ENCODE measurements at regions not wholly inside any gene's neighbourhood (a gene's known extent, or its start where the extent isn't known, plus 50 kb on each side); places are given as distances from the start of the nearest gene placed in this dataset.
"Not testable (repeated sequence)": the region's sequence is repeated elsewhere in the genome, so short reads cannot be mapped to it uniquely, and the experiment has no call there.

- no peak overlapping the region for H3K14ac ChIP-seq (ENCODE audit: low read length in 2 of 2)
- H3K4me2 ChIP-seq (ENCODE audit: low read length, poor library complexity, severe bottlenecking) = no peak overlapping the region
- H2BK12ac ChIP-seq (ENCODE audit: low read length in 2 of 2) = no peak overlapping the region
- no peak overlapping the region for H4K91ac ChIP-seq (ENCODE audit: low read length)
- H3K9ac ChIP-seq (ENCODE audit: low read length) = no peak overlapping the region
- no peaks in the 10 kb centered on the region for H3K36me3 ChIP-seq (ENCODE audit: control insufficient read depth in 1 of 2, insufficient read depth in 2 of 2, low read depth in 1 of 2, low read length in 2 of 2)
- H3K4me3 ChIP-seq (ENCODE audit: insufficient read depth in 1 of 2, low read depth in 1 of 2, low read length in 2 of 2) = no peak overlapping the region
- no peak overlapping the region for H2AK5ac ChIP-seq (ENCODE audit: low read length, severe bottlenecking)
- no peak overlapping the region for H2BK5ac ChIP-seq (ENCODE audit: low read depth, low read length, poor library complexity, severe bottlenecking)
- H2AFZ ChIP-seq (ENCODE audit: low read depth, low read length) = no peak overlapping the region
- no peak overlapping the region for H4K8ac ChIP-seq (ENCODE audit: low read length)
- H3K4ac ChIP-seq (ENCODE audit: low read depth in 1 of 2, low read length in 2 of 2) = no peak overlapping the region
- no peak overlapping the region for H3K23ac ChIP-seq (ENCODE audit: low read length in 2 of 2)
- H3K27me3 ChIP-seq (ENCODE audit: control insufficient read depth in 1 of 2, insufficient read depth in 1 of 2, low read length in 2 of 2) = no peaks in the 10 kb centered on the region
- DNase-seq = no peak
- H2BK15ac ChIP-seq (ENCODE audit: low read depth, poor library complexity, severe bottlenecking) = no peak overlapping the region
- H3K79me1 ChIP-seq (replicated peaks; ENCODE audit: low read length, poor library complexity, severe bottlenecking) = no peaks in the 10 kb centered on the region
- no peaks in the 10 kb centered on the region for H3K4me1 ChIP-seq (ENCODE audit: control insufficient read depth, insufficient read depth, low read depth, low read length)
- no peak overlapping the region for H2BK120ac ChIP-seq (ENCODE audit: low read depth, low read length)
- no peak overlapping the region for H3K18ac ChIP-seq (ENCODE audit: low read depth in 1 of 2, low read length in 2 of 2)
- no peaks in the 10 kb centered on the region for H3K9me3 ChIP-seq (ENCODE audit: control insufficient read depth, low read length)
- H3K27ac ChIP-seq (ENCODE audit: low read length, poor library complexity, severe bottlenecking) = no peak overlapping the region
Observed at GRCh38 chr2:194819367-194819766, 837.7 kb upstream of the SLC39A10 start.

GRCh38 chr2:194815475-194815874, 841.6 kb upstream of the SLC39A10 start:
- no peak overlapping the region for H2BK12ac ChIP-seq (ENCODE audit: low read length in 2 of 2)
- H3K9me3 ChIP-seq (ENCODE audit: control insufficient read depth, low read length) = no peaks in the 10 kb centered on the region
- H3K14ac ChIP-seq (ENCODE audit: low read length in 2 of 2) = no peak overlapping the region
- H4K8ac ChIP-seq (ENCODE audit: low read length) = no peak overlapping the region
- no peak overlapping the region for H2AFZ ChIP-seq (ENCODE audit: low read depth, low read length)
- H3K23ac ChIP-seq (ENCODE audit: low read length in 2 of 2) = no peak overlapping the region
- H4K91ac ChIP-seq (ENCODE audit: low read length) = no peak overlapping the region
- H3K9ac ChIP-seq (ENCODE audit: low read length) = no peak overlapping the region
- H3K4me2 ChIP-seq (ENCODE audit: low read length, poor library complexity, severe bottlenecking) = no peak overlapping the region
- H2BK5ac ChIP-seq (ENCODE audit: low read depth, low read length, poor library complexity, severe bottlenecking) = no peak overlapping the region
- DNase-seq = no peak
- H3K79me1 ChIP-seq (replicated peaks; ENCODE audit: low read length, poor library complexity, severe bottlenecking) = no peaks in the 10 kb centered on the region
- no peak overlapping the region for H3K4me3 ChIP-seq (ENCODE audit: insufficient read depth in 1 of 2, low read depth in 1 of 2, low read length in 2 of 2)
- no peak overlapping the region for H2BK15ac ChIP-seq (ENCODE audit: low read depth, poor library complexity, severe bottlenecking)
- H3K18ac ChIP-seq (ENCODE audit: low read depth in 1 of 2, low read length in 2 of 2) = no peak overlapping the region
- H2BK120ac ChIP-seq (ENCODE audit: low read depth, low read length) = no peak overlapping the region
- H3K36me3 ChIP-seq (ENCODE audit: control insufficient read depth in 1 of 2, insufficient read depth in 2 of 2, low read depth in 1 of 2, low read length in 2 of 2) = no peaks in the 10 kb centered on the region
- H2AK5ac ChIP-seq (ENCODE audit: low read length, severe bottlenecking) = no peak overlapping the region
- no peaks in the 10 kb centered on the region for H3K27me3 ChIP-seq (ENCODE audit: control insufficient read depth in 1 of 2, insufficient read depth in 1 of 2, low read length in 2 of 2)
- no peak overlapping the region for H3K4ac ChIP-seq (ENCODE audit: low read depth in 1 of 2, low read length in 2 of 2)
- H3K27ac ChIP-seq (ENCODE audit: low read length, poor library complexity, severe bottlenecking) = no peak overlapping the region
- H3K4me1 ChIP-seq (ENCODE audit: control insufficient read depth, insufficient read depth, low read depth, low read length) = no peaks in the 10 kb centered on the region

GRCh38 chr2:194802589-194802988, 854.4 kb upstream of the SLC39A10 start:
- H2BK5ac ChIP-seq (ENCODE audit: low read depth, low read length, poor library complexity, severe bottlenecking) = no peak overlapping the region
- H2AFZ ChIP-seq (ENCODE audit: low read depth, low read length) = no peak overlapping the region
- no peaks in the 10 kb centered on the region for H3K27me3 ChIP-seq (ENCODE audit: control insufficient read depth in 1 of 2, insufficient read depth in 1 of 2, low read length in 2 of 2)
- no peak overlapping the region for H2BK15ac ChIP-seq (ENCODE audit: low read depth, poor library complexity, severe bottlenecking)
- H3K18ac ChIP-seq (ENCODE audit: low read depth in 1 of 2, low read length in 2 of 2) = no peak overlapping the region
- no peak overlapping the region for H3K4me3 ChIP-seq (ENCODE audit: insufficient read depth in 1 of 2, low read depth in 1 of 2, low read length in 2 of 2)
- no peaks in the 10 kb centered on the region for H3K79me1 ChIP-seq (replicated peaks; ENCODE audit: low read length, poor library complexity, severe bottlenecking)
- no peak for DNase-seq
- H3K27ac ChIP-seq (ENCODE audit: low read length, poor library complexity, severe bottlenecking) = no peak overlapping the region
- no peak overlapping the region for H2AK5ac ChIP-seq (ENCODE audit: low read length, severe bottlenecking)
- peaks cover 12% of the 10 kb centered on the region for H3K9me3 ChIP-seq (ENCODE audit: control insufficient read depth, low read length)
- H2BK12ac ChIP-seq (ENCODE audit: low read length in 2 of 2) = no peak overlapping the region
- H3K23ac ChIP-seq (ENCODE audit: low read length in 2 of 2) = no peak overlapping the region
- H3K14ac ChIP-seq (ENCODE audit: low read length in 2 of 2) = no peak overlapping the region
- no peak overlapping the region for H4K8ac ChIP-seq (ENCODE audit: low read length)
- H3K4ac ChIP-seq (ENCODE audit: low read depth in 1 of 2, low read length in 2 of 2) = no peak overlapping the region
- H2BK120ac ChIP-seq (ENCODE audit: low read depth, low read length) = no peak overlapping the region
- H4K91ac ChIP-seq (ENCODE audit: low read length) = no peak overlapping the region
- no peak overlapping the region for H3K9ac ChIP-seq (ENCODE audit: low read length)
- no peak overlapping the region for H3K4me2 ChIP-seq (ENCODE audit: low read length, poor library complexity, severe bottlenecking)
- WGBS = no CpG with 5 or more reads among the region's 1 CpG
- H3K36me3 ChIP-seq (ENCODE audit: control insufficient read depth in 1 of 2, insufficient read depth in 2 of 2, low read depth in 1 of 2, low read length in 2 of 2) = no peaks in the 10 kb centered on the region
- no peaks in the 10 kb centered on the region for H3K4me1 ChIP-seq (ENCODE audit: control insufficient read depth, insufficient read depth, low read depth, low read length)

GRCh38 chr2:194787071-194787470, 870.0 kb upstream of the SLC39A10 start:
- not testable (repeated sequence) for DNase-seq; H3K9me3 ChIP-seq (ENCODE audit: control insufficient read depth, low read length); H3K27me3 ChIP-seq (ENCODE audit: control insufficient read depth in 1 of 2, insufficient read depth in 1 of 2, low read length in 2 of 2); H3K36me3 ChIP-seq (ENCODE audit: control insufficient read depth in 1 of 2, insufficient read depth in 2 of 2, low read depth in 1 of 2, low read length in 2 of 2); H2BK5ac ChIP-seq (ENCODE audit: low read depth, low read length, poor library complexity, severe bottlenecking); H3K18ac ChIP-seq (ENCODE audit: low read depth in 1 of 2, low read length in 2 of 2); H4K91ac ChIP-seq (ENCODE audit: low read length); H3K4me3 ChIP-seq (ENCODE audit: insufficient read depth in 1 of 2, low read depth in 1 of 2, low read length in 2 of 2); H3K27ac ChIP-seq (ENCODE audit: low read length, poor library complexity, severe bottlenecking); H4K8ac ChIP-seq (ENCODE audit: low read length); H3K4ac ChIP-seq (ENCODE audit: low read depth in 1 of 2, low read length in 2 of 2); H3K14ac ChIP-seq (ENCODE audit: low read length in 2 of 2); H2BK15ac ChIP-seq (ENCODE audit: low read depth, poor library complexity, severe bottlenecking); H2BK12ac ChIP-seq (ENCODE audit: low read length in 2 of 2); H3K23ac ChIP-seq (ENCODE audit: low read length in 2 of 2); H3K9ac ChIP-seq (ENCODE audit: low read length); H2AFZ ChIP-seq (ENCODE audit: low read depth, low read length); H3K4me2 ChIP-seq (ENCODE audit: low read length, poor library complexity, severe bottlenecking); H3K79me1 ChIP-seq (replicated peaks; ENCODE audit: low read length, poor library complexity, severe bottlenecking); H2BK120ac ChIP-seq (ENCODE audit: low read depth, low read length); H3K4me1 ChIP-seq (ENCODE audit: control insufficient read depth, insufficient read depth, low read depth, low read length); H2AK5ac ChIP-seq (ENCODE audit: low read length, severe bottlenecking)
- WGBS = 100% methylated on average over 1 of the region's 2 CpGs
